ENCODE measurements at regions not wholly inside any gene's neighbourhood (a gene's known extent, or its start where the extent isn't known, plus 50 kb on each side); places are given as distances from the start of the nearest gene placed in this dataset.
A peak's percentile ranks its signal among the peaks of the same experiment; 100 is the strongest.

DNA sequence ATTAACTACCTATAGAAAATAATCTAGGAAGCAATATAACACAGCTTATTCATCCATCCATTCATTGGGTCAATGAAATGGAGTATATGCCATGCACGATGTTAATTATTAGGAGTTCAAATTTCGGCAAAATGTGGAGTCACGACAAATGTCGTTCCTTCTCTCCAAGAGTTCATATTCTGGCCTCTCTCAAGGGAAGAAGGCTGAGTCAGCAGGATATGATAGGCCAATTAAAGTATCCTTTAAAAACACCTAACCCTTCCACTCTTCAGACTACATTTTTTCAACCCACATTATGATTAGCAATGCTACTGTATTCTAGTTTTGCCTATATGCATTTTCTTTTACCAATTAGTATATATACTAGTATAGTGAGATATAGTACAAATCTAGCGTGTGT, 163.1 kb downstream of the LARP7 start (continued):
- TF ChIP-seq, protein P1, sequence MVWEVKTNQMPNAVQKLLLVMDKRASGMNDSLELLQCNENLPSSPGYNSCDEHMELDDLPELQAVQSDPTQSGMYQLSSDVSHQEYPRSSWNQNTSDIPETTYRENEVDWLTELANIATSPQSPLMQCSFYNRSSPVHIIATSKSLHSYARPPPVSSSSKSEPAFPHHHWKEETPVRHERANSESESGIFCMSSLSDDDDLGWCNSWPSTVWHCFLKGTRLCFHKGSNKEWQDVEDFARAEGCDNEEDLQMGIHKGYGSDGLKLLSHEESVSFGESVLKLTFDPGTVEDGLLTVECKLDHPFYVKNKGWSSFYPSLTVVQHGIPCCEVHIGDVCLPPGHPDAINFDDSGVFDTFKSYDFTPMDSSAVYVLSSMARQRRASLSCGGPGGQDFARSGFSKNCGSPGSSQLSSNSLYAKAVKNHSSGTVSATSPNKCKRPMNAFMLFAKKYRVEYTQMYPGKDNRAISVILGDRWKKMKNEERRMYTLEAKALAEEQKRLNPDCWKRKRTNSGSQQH (CRISPR knock-in tag; IDR thresholded peaks at IDR 0.05) = no peak
- peak; percentile 79 for TF ChIP-seq ZNF316 (IDR thresholded peaks at IDR 0.05)
- no peak for TF ChIP-seq NELFE (IDR thresholded peaks at IDR 0.05; ENCODE audit: insufficient read depth, insufficient read length)

DNA sequence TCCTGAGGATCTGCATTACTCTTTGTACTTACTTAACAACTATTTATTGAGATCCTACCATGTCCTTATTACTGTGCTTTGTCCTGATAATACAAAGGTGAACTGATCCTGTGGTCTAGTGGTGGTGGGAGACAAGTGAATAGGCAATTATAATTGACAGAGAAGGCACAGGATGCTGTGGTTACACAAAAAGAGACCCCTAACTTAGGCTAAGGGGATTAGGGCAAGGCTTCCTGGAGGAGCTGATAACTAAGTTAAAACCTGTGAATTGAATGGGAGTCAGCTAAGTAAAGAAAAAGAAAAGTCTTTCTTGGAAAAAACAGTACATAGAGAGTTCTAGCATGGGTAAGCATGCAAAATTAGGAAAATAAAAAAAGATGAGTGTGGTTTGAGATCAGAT, 164.4 kb downstream of the LARP7 start:
- FAIRE-seq = no peak
- H3K4me1 ChIP-seq (replicated peaks in 1 of 2; ENCODE audit: control insufficient read depth in 2 of 2, insufficient read depth in 2 of 2, low read length in 2 of 2) = no peaks in the 10 kb centered on the region
- H3K79me2 ChIP-seq (ENCODE audit: control insufficient read depth, insufficient read depth, low read length) = no peaks in the 10 kb centered on the region; the same call in 2 of the 3 replicates
- no peaks in the 10 kb centered on the region; a peak in 1 of 5 replicates for H3K27me3 ChIP-seq (ENCODE audit: control insufficient read depth in 2 of 2, insufficient read depth in 2 of 2, low read length in 2 of 2)
- H3K4me3 ChIP-seq = no peak overlapping the region
- no peak for DNase-seq (ENCODE audit: extremely low read depth in 1 of 4, low spot score in 3 of 4)
- H3K36me3 ChIP-seq (ENCODE audit: control insufficient read depth, insufficient read depth, low read length) = no peaks in the 10 kb centered on the region
- no peak overlapping the region for H3K4me2 ChIP-seq (ENCODE audit: insufficient read depth, low read length)
- CTCF ChIA-PET (ENCODE audit: low intra/inter-chr PET ratio) = no interaction called here
- POLR2A ChIA-PET = no interaction called here
- in situ Hi-C loops (cut with MboI) (no loop called here), intact Hi-C loops (cut with micrococcal nuclease) (no loop called here)
- no peak overlapping the region for H3K27ac ChIP-seq (ENCODE audit: extremely low read depth, low read depth, low read length)
- H3K9ac ChIP-seq (ENCODE audit: insufficient read depth in 1 of 2, low read depth in 2 of 2, low read length in 2 of 2) = no peak overlapping the region
- H2AFZ ChIP-seq (ENCODE audit: low read depth, low read length) = no peak overlapping the region
- BruUV-seq (replicated peaks) = no TSS peak
- no peak for ATAC-seq
- H3K9me1 ChIP-seq (ENCODE audit: control insufficient read depth, insufficient read depth, low read length) = no peaks in the 10 kb centered on the region
- H3K9me3 ChIP-seq (replicated peaks; ENCODE audit: control insufficient read depth, insufficient read depth, low read depth, low read length) = no peaks in the 10 kb centered on the region
- H4K20me1 ChIP-seq (replicated peaks; ENCODE audit: control insufficient read depth, insufficient read depth, low read length) = no peaks in the 10 kb centered on the region
- TF ChIP-seq EZH2 (IDR thresholded peaks at IDR 0.05; ENCODE audit: borderline replicate concordance, low read depth, low read length) (no peak), SOX6 (IDR thresholded peaks at IDR 0.05) (no peak), ETV6 (IDR thresholded peaks at IDR 0.05; ENCODE audit: borderline replicate concordance in 1 of 2, low read depth in 2 of 2, low read length in 1 of 2) (no peak), ETV6 (CRISPR knock-in tag; IDR thresholded peaks at IDR 0.05; ENCODE audit: borderline replicate concordance) (no peak), ZZZ3 (IDR thresholded peaks at IDR 0.05) (no peak), PTTG1 (tag; IDR thresholded peaks at IDR 0.05; ENCODE audit: low read depth) (no peak), SPI1 (IDR thresholded peaks at IDR 0.05; ENCODE audit: borderline replicate concordance, low read depth, low read length) (no peak), STAT5A (IDR thresholded peaks at IDR 0.05; ENCODE audit: borderline replicate concordance, low read length) (no peak), KLF10 (CRISPR knock-in tag; IDR thresholded peaks at IDR 0.05) (no peak)
- TF ChIP-seq, protein P2, sequence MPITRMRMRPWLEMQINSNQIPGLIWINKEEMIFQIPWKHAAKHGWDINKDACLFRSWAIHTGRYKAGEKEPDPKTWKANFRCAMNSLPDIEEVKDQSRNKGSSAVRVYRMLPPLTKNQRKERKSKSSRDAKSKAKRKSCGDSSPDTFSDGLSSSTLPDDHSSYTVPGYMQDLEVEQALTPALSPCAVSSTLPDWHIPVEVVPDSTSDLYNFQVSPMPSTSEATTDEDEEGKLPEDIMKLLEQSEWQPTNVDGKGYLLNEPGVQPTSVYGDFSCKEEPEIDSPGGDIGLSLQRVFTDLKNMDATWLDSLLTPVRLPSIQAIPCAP (CRISPR knock-in tag; IDR thresholded peaks at IDR 0.05; ENCODE audit: borderline replicate concordance) = no peak
- TF ChIP-seq, protein P3, sequence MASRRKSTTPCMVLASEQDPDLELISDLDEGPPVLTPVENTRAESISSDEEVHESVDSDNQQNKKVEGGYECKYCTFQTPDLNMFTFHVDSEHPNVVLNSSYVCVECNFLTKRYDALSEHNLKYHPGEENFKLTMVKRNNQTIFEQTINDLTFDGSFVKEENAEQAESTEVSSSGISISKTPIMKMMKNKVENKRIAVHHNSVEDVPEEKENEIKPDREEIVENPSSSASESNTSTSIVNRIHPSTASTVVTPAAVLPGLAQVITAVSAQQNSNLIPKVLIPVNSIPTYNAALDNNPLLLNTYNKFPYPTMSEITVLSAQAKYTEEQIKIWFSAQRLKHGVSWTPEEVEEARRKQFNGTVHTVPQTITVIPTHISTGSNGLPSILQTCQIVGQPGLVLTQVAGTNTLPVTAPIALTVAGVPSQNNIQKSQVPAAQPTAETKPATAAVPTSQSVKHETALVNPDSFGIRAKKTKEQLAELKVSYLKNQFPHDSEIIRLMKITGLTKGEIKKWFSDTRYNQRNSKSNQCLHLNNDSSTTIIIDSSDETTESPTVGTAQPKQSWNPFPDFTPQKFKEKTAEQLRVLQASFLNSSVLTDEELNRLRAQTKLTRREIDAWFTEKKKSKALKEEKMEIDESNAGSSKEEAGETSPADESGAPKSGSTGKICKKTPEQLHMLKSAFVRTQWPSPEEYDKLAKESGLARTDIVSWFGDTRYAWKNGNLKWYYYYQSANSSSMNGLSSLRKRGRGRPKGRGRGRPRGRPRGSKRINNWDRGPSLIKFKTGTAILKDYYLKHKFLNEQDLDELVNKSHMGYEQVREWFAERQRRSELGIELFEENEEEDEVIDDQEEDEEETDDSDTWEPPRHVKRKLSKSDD (conservative IDR thresholded peaks at IDR 0.05; ENCODE audit: low read length) = no peak
- TF ChIP-seq, protein P4, sequence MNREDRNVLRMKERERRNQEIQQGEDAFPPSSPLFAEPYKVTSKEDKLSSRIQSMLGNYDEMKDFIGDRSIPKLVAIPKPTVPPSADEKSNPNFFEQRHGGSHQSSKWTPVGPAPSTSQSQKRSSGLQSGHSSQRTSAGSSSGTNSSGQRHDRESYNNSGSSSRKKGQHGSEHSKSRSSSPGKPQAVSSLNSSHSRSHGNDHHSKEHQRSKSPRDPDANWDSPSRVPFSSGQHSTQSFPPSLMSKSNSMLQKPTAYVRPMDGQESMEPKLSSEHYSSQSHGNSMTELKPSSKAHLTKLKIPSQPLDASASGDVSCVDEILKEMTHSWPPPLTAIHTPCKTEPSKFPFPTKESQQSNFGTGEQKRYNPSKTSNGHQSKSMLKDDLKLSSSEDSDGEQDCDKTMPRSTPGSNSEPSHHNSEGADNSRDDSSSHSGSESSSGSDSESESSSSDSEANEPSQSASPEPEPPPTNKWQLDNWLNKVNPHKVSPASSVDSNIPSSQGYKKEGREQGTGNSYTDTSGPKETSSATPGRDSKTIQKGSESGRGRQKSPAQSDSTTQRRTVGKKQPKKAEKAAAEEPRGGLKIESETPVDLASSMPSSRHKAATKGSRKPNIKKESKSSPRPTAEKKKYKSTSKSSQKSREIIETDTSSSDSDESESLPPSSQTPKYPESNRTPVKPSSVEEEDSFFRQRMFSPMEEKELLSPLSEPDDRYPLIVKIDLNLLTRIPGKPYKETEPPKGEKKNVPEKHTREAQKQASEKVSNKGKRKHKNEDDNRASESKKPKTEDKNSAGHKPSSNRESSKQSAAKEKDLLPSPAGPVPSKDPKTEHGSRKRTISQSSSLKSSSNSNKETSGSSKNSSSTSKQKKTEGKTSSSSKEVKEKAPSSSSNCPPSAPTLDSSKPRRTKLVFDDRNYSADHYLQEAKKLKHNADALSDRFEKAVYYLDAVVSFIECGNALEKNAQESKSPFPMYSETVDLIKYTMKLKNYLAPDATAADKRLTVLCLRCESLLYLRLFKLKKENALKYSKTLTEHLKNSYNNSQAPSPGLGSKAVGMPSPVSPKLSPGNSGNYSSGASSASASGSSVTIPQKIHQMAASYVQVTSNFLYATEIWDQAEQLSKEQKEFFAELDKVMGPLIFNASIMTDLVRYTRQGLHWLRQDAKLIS (CRISPR knock-in tag; IDR thresholded peaks at IDR 0.05) = no peak
